Heart right ventricle (tissue), 16 donors: ENCODE measurements at regions not wholly inside any gene's neighbourhood (a gene's known extent, or its start where the extent isn't known, plus 50 kb on each side); places are given as distances from the start of the nearest gene placed in this dataset.

Experiments used
- ATAC-seq, 8 donors: fragments of 200-7000 bp; cut with Tn5 transposase; one replicate each; pipeline ENCODE4 v1.9.1; 2020; ENCODE audit warnings: mild to moderate bottlenecking in 8 of 8, moderate library complexity in 8 of 8, moderate number of reproducible peaks in 1 of 8
- DNase-seq, 2 donors: peaks; one replicate each; pipeline ENCODE4 v3.0.0-alpha.2; 2020
- H3K27ac ChIP-seq, 10 donors: fragments of 200-600 bp; sonication (generic) in 2 of 10; one replicate each; pipeline versions ENCODE4 v1.5.0 to v1.8.0; 2020 to 2022; ENCODE audit warnings: mild to moderate bottlenecking in 3 of 10
- H3K27me3 ChIP-seq, 7 donors: fragments of 200-600 bp; one replicate each; pipeline ENCODE4 v1.8.0; 2021 to 2022; ENCODE audit warnings: mild to moderate bottlenecking in 2 of 7
- H3K36me3 ChIP-seq, 9 donors: fragments of 200-600 bp; sonication (generic) in 1 of 9; one replicate each; pipeline versions ENCODE4 v1.5.0 to v1.8.0; 2020 to 2022; ENCODE audit warnings: mild to moderate bottlenecking in 2 of 9
- H3K4me1 ChIP-seq, 9 donors: fragments of 200-600 bp; sonication (generic) in 1 of 9; one replicate each; pipeline versions ENCODE4 v1.5.0 to v1.8.0; 2020 to 2022; ENCODE audit warnings: mild to moderate bottlenecking in 4 of 9
- H3K4me3 ChIP-seq, 10 donors: fragments of 200-600 bp; sonication (generic) in 2 of 10; one replicate each; pipeline versions ENCODE4 v1.5.0 to v1.8.0; 2020 to 2022; ENCODE audit warnings: mild to moderate bottlenecking in 7 of 10, moderate library complexity in 2 of 10
- H3K9me3 ChIP-seq, 11 donors: fragments of 200-600 bp in 10 of 11; sonication (generic) in 2 of 11; one replicate each; pipeline versions ENCODE4 v1.5.0 to v1.8.0; 2013 to 2022; ENCODE audit warnings: mild to moderate bottlenecking in 2 of 11, control low read depth in 1 of 11, moderate library complexity in 1 of 11
- CTCF ChIP-seq, 9 donors: fragments of 200-600 bp; sonication (generic) in 2 of 9; IDR thresholded peaks; one replicate each; pipeline versions ENCODE4 v1.5.0 to v1.8.0; 2021 to 2022; ENCODE audit warnings: antibody characterized with exemption in 9 of 9, mild to moderate bottlenecking in 5 of 9, moderate library complexity in 1 of 9
- WGBS, 2 donors: extraction: QIAGEN DNeasy Blood & Tissue Kit; methylation state at CpG; one replicate each; pipeline ENCODE4 v1.1.7; 2013; ENCODE audit warnings: inconsistent platforms in 1 of 2; 5-methylcytosine and 5-hydroxymethylcytosine counted together
- intact Hi-C, 10 donors: fragments of 100-400 bp; cut with DNase I; formaldehyde crosslinking; loops; one replicate each; pipeline versions ENCODE4 v1.11.1 to v1.14.2; 2022
- donor health status: Arrhythmogenic right ventricular cardiomyopathy.
- donor health status: ischemic (EF 13 %, LVEDD 7.1; RV severe dilation, severe dysfunction).
- donor health status: healthy with polysubstance abuse.
- donor health status: DM: no; HTN: yes; CAD: no.
- donor health status: DM: no; HTN: no; CAD: no.
- donor health status: ischemic (EF 25% LVEDD 6.9; RV normal size, moderate dysfunction).
- donor health status: ischemic (EF 25% LVEDD 5.7; RV mildly dilated, moderate dysfunction).
- donor health status: healthy.
- donor health status: DM: yes; HTN: yes; CAD: no.
- donor health status: Ischemic cardiomyopathy.
- donor health status: ischemic (EF 35%, LVEDD 5.7; RV mildly dilated, moderate dysfunction).
- donor health status: nonischemic (EF 11% LVEDD 7.7; RV severe dilation, severe dysfunction).
- donor health status: DM: yes; HTN: yes; CAD: no.
- donor health status: PGD.
- donor health status: ischemic (EF 29% LVEDD 5.4; RV normal size, mild dysfunction).
- donor health status: nonischemic (EF 23%, LVEDD 6.1; RV moderate dilation, normal function).

- Histone ChIP-seq H3K36me3 (no peaks in the 10 kb centered on the region), H3K4me1 (no peaks in the 10 kb centered on the region), H3K9me3 (no peaks in the 10 kb centered on the region), H3K4me3 (no peak overlapping the region), H3K27ac (no peak overlapping the region), H3K27me3 (no peaks in the 10 kb centered on the region)
- ATAC-seq (no peak), DNase-seq (no peak)
- TF ChIP-seq CTCF (IDR thresholded peaks at IDR 0.05), result no peak
- intact Hi-C loops, result no loop called here
- WGBS, 2 donors, result 86 to 89% methylated on average over 5 of the region's 5 CpGs
Observed at GRCh38 chr18:43681661-43682060, 404.4 kb upstream of the SYT4 start.

GRCh38 chr18:43682196-43682595 is 404.9 kb upstream of the SYT4 start:
- DNase-seq (no peak), ATAC-seq (no peak)
- 86% methylated on average over 7 of the region's 7 CpGs for WGBS, 2 donors
- intact Hi-C loops, result no loop called here
- no peaks in the 10 kb centered on the region for H3K27me3 ChIP-seq
- H3K4me3 ChIP-seq, result no peak overlapping the region
- no peaks in the 10 kb centered on the region for H3K9me3 ChIP-seq
- no peak overlapping the region for H3K27ac ChIP-seq
- no peaks in the 10 kb centered on the region for H3K4me1 ChIP-seq
- TF ChIP-seq CTCF (IDR thresholded peaks at IDR 0.05), result no peak
- no peaks in the 10 kb centered on the region for H3K36me3 ChIP-seq

DNA sequence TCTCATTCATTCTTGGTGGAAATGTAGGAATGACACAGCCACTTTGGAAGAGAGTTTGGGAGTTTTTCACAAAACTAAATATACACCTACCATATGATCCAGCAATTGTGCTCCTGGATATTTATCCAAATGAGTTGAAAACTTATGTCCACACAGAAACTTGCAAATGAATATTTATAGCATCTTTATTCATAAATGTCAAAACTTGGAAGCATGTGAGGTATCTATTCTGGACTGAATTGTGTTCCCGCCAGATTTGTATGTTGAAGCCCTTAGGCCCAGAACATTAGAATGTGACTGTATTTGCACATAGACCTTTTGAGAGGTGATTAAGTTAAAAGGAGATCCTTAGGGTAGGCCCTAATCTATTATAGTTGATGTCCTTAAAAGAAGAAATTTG is 409.4 kb upstream of the SYT4 start:
- intact Hi-C loops, result no loop called here
- no peak for TF ChIP-seq CTCF (IDR thresholded peaks at IDR 0.05)
- H3K27me3 ChIP-seq, result no peaks in the 10 kb centered on the region
- H3K4me3 ChIP-seq, result no peak overlapping the region
- H3K36me3 ChIP-seq, result no peaks in the 10 kb centered on the region
- peaks cover 0 to 12% (median 2%) of the 10 kb centered on the region in 11 donors for H3K9me3 ChIP-seq
- H3K4me1 ChIP-seq, result peaks cover 0 to 3% (median 0%) of the 10 kb centered on the region in 9 donors
- ATAC-seq (no peak), DNase-seq (no peak)
- 93 to 100% methylated on average over 1 of the region's 1 CpG for WGBS, 2 donors
- H3K27ac ChIP-seq, result no peak overlapping the region

GRCh38 chr18:43692099-43692690 is 414.9 kb upstream of the SYT4 start:
- DNase-seq (no peak), ATAC-seq (no peak)
- peaks cover 0 to 12% (median 2%) of the 10 kb centered on the region in 11 donors for H3K9me3 ChIP-seq
- H3K27me3 ChIP-seq, result no peaks in the 10 kb centered on the region
- WGBS, 2 donors, result 67 to 70% methylated on average over 4 of the region's 4 CpGs
- intact Hi-C loops, result no loop called here
- no peak overlapping the region for H3K4me3 ChIP-seq
- H3K27ac ChIP-seq, result no peak overlapping the region
- peaks cover 0 to 3% (median 0%) of the 10 kb centered on the region in 9 donors for H3K4me1 ChIP-seq
- no peaks in the 10 kb centered on the region for H3K36me3 ChIP-seq
- no peak for TF ChIP-seq CTCF (IDR thresholded peaks at IDR 0.05)
